GM20000 (cell line): ENCODE measurements at regions not wholly inside any gene's neighbourhood (a gene's known extent, or its start where the extent isn't known, plus 50 kb on each side); places are given as distances from the start of the nearest gene placed in this dataset.

Source experiments
- DNase-seq: peaks from one replicate; pipeline ENCODE4 v3.0.0; 2012; ENCODE audit warnings: low spot score
- TF ChIP-seq, protein P1 (sequence below): IDR thresholded peaks from 2 replicates; pipeline ENCODE4 v1.5.1; 2012; ENCODE audit warnings: mild to moderate bottlenecking, control low read depth; ENCODE audit errors: extremely low read depth, missing control alignments

DNA sequence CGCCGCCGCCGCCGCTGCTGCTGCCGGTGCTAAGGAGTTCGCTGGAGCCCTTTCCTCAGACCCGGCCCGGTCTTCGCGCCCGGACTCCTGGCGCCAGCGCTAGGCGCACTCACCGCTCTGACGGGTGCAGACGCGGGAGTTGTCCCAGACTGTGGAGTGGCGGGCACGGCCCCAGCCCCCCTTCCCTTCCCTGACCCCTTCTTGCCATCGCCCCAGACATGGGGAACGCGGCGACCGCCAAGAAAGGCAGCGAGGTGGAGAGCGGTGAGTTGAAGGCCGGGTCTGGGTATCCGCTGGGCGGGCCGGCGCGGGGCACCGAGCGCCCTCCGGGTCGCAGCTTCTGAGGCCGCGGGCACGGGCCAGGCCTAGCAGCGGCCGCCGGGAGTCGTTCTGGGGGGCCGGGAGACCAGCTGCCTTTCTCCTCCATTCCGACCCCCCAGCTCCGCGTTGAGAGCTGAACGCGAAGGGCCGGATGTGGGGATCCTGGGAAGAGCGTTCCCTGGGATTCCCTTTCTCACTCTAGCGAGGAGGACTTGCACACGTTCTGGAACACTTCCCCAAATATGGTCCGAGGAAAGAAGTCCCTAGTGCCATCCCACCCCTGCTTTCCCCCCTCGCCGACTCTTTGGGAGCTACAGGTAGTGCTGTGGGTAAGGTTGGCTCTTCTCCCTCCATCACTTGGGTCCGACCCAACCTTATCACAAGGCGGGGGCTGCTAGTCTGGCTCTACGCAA is 65.8 kb upstream of the PRKACB start:
- TF ChIP-seq, protein P1, sequence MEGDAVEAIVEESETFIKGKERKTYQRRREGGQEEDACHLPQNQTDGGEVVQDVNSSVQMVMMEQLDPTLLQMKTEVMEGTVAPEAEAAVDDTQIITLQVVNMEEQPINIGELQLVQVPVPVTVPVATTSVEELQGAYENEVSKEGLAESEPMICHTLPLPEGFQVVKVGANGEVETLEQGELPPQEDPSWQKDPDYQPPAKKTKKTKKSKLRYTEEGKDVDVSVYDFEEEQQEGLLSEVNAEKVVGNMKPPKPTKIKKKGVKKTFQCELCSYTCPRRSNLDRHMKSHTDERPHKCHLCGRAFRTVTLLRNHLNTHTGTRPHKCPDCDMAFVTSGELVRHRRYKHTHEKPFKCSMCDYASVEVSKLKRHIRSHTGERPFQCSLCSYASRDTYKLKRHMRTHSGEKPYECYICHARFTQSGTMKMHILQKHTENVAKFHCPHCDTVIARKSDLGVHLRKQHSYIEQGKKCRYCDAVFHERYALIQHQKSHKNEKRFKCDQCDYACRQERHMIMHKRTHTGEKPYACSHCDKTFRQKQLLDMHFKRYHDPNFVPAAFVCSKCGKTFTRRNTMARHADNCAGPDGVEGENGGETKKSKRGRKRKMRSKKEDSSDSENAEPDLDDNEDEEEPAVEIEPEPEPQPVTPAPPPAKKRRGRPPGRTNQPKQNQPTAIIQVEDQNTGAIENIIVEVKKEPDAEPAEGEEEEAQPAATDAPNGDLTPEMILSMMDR: no peak

DNA sequence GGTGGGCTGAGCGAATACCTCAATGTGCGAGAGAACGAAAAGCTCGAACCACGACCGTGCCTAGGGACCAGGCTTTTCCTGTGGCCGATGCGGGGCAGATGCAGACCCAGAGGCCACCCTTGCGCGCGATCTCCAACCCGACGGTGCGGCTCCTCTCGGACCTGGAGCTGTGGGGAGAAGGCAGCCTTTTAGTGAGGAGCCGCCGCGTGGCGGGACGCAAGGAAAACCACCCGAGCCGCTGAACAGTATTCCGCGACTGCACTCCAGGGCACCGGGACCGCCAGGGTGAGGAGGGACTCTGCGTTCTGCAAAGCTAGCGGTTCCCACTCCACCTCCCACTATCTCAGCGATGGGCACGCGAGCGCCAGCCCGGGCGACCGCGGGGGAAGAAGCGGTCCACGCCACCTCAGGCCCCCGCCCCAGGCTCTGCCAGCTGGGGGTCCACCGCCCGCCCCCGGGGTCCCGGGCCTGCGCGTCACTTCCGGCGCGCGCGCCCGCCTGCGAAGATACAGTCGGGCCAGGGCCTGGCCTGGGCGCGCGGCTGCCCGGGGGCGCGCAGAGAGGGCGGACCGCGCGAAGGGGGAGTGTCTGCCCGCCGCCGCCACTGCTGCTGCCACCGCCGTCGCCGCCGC is 66.5 kb upstream of the PRKACB start:
- peak; percentile 96 for DNase-seq
- TF ChIP-seq, protein P1: no peak

More for the DNA sequence above, 65.8 kb upstream of the PRKACB start:
- peak; percentile 28 for DNase-seq

DNA sequence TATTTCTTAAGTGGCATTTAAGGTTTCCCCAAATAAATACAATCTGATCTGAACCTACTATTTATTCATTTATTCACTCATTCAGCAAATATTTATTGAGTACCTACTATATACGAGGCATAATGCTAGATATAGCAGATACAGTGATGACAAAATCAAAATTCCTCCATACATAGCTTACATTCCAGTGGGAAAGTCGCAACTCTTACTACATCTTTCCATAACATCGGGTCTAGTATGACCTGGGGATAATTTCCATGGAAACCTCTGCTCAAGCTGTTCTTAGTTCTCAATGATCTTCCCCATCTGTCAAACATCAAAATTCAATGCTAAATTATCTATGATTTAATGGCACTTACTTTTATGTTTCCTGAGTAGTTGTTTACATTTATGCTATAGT is 70.8 kb upstream of the PRKACB start:
- DNase-seq: no peak
- TF ChIP-seq, protein P1: no peak

DNA sequence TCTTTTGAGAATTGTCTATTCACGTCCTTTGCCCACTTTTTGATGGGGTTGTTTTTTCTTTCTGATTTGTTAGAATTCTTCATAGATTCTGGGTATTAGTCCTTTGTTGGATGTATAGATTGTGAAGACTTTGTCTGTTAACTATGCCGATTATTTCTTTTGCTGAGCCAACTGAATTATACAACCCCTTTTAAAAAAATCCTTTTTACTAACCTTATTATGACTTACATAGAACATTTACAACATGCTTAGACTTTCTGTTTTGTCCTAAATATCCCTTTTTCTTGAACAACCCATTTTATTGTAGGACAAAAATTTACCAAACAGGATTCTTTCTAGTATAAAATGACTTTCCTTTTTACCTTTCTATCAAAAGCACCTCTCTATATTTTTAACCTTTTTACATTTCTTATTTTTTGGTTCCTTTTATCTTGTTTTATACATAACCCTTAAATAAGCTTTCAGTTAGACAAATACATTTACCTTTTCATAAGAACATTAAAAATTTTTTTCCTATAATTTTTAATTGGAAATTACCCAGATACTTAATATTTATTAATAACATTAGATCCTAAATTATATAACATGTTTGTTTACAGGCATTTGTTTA is 70.4 kb upstream of the TTLL7 start:
- DNase-seq: no peak
- TF ChIP-seq, protein P1: no peak

DNA sequence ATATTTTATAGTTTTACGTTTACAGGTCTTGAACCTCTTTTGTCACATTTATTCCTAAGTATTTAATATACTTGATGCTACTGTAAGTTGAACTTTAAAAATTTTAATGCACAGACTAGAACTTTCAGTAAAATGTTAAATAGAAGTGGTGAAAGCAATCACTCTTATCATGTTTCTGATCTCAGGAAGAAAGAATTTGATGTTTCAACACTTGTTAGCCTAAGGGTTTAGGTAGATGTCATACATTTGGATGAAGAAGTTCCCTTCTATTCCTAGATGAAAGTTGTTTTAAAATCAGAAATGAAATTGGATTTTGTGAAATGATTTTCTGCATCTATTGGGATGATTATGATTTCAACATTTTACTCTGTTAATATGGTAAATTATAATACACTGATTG is 63.6 kb upstream of the TTLL7 start:
- no peak for DNase-seq
- TF ChIP-seq, protein P1: no peak

DNA sequence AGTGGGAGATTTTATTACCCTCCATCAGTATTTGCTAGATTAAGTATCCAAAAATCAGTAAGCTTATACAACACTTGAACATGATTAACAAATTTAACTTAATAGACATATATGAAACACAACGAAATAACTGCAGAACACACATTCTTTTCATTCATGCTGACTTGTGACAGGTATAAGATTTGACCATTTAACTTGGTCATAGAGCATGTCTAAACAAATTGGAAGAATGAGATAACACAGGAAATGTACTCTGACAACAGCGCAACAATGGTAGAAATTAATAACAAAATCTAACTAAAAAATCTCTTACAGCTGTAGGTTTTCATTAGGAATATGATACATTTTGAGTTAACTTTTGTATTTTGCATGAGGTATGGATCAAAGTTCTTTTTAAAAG is 62.4 kb upstream of the TTLL7 start:
- TF ChIP-seq, protein P1: no peak
- DNase-seq: no peak

DNA sequence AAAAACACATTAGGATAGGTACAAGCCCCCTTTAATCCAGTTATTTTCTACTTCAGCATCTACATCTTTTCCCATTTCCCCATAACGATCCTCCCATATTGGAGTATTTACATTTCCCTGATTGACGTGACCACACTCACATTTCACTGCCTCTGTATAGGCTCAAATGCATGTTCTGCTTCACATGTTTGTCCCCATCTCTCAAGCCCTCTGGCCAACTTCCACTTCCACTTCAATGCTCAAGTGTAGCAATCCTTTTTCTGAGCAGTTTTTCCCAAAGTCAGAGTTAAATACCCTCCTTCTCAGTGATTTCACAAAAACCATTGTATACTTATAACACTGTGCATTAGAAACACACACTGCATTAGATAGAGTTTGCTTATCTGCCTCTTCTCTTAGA is 61.8 kb upstream of the TTLL7 start:
- DNase-seq: no peak

More for the DNA sequence above, 61.8 kb upstream of the TTLL7 start:
- TF ChIP-seq, protein P1: no peak
